ACC112 (cell line): ENCODE measurements at regions not wholly inside any gene's neighbourhood (a gene's known extent, or its start where the extent isn't known, plus 50 kb on each side); places are given as distances from the start of the nearest gene placed in this dataset.

Experiments used
- H2AFZ ChIP-seq: fragments of 200-600 bp; sonication (generic); one replicate; pipeline ENCODE4 v1.6.0; 2017; ENCODE audit warnings: antibody characterized with exemption, low read length; ENCODE audit not compliant: unreplicated experiment
- H3K27ac ChIP-seq: fragments of 200-600 bp; sonication (generic); 2 replicates; pipeline ENCODE4 v1.5.1; 2014; ENCODE audit warnings: low read depth, mild to moderate bottlenecking, antibody characterized with exemption, low read length, moderate library complexity
- H3K27me3 ChIP-seq: fragments of 200-600 bp; sonication (generic); 2 replicates; pipeline ENCODE4 v1.6.1; 2014; ENCODE audit warnings: mild to moderate bottlenecking, antibody characterized with exemption, low read length, moderate library complexity, mixed read lengths; ENCODE audit not compliant: insufficient read depth
- H3K36me3 ChIP-seq: fragments of 200-600 bp; sonication (generic); 2 replicates; pipeline ENCODE4 v1.6.1; 2016; ENCODE audit warnings: mild to moderate bottlenecking, antibody characterized with exemption, low read length, moderate library complexity, mixed read lengths; ENCODE audit not compliant: insufficient read depth
- H3K4me1 ChIP-seq: fragments of 200-600 bp; sonication (generic); one replicate; pipeline ENCODE4 v1.6.1; 2016; ENCODE audit warnings: low read length, mixed read lengths; ENCODE audit not compliant: insufficient read depth, unreplicated experiment, control insufficient read depth
- H3K4me3 ChIP-seq: fragments of 200-600 bp; sonication (generic); 2 replicates; pipeline ENCODE4 v1.5.1; 2014; ENCODE audit warnings: mild to moderate bottlenecking, low read depth, low read length
- H3K79me2 ChIP-seq: fragments of 200-600 bp; sonication (generic); one replicate; pipeline ENCODE4 v1.6.0; 2016; ENCODE audit warnings: low read length; ENCODE audit not compliant: control insufficient read depth, unreplicated experiment, insufficient read depth

DNA sequence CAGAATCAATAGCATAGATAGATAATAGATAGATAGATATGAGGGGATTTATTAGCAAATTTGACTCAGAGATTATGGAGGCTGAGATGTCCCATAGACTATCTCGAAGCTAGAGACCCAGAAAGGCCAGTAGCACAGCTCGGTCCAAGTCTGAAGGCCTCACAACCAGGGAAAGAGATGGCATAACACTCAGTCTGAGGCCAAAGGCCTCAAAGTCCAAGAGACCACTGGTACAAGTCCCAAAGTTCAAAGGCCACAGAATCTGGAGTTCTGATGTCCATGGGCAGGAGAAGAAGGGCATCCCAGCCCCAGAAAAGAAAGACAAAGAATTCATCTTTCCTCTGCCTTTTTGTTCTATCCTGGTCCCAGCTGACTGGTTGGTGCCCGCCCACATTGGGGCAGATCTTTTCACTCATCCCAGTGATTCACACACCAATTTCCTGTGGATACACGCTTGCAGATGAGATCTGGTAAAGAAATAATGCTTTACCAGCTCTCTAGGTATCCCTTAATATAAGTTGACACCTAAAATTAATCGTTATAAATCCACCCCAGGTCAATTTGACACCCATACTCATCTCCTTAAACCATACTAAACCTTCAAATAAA is 127.8 kb upstream of the FBN2 start:
- Histone ChIP-seq H3K4me3 (no peak overlapping the region), H3K4me1 (no peaks in the 10 kb centered on the region), H3K79me2 (no peaks in the 10 kb centered on the region), H3K36me3 (no peaks in the 10 kb centered on the region), H2AFZ (peak overlapping the region; percentile 19), H3K27me3 (no peaks in the 10 kb centered on the region), H3K27ac (no peak overlapping the region)

- no peaks in the 10 kb centered on the region for H3K36me3 ChIP-seq
- no peak overlapping the region for H3K27ac ChIP-seq
- H3K4me3 ChIP-seq = no peak overlapping the region
- no peak overlapping the region for H2AFZ ChIP-seq
- H3K27me3 ChIP-seq = no peaks in the 10 kb centered on the region
- H3K4me1 ChIP-seq = no peaks in the 10 kb centered on the region
- H3K79me2 ChIP-seq = no peaks in the 10 kb centered on the region
Measured at GRCh38 chr5:128667152-128667551, 129.1 kb upstream of the FBN2 start.

GRCh38 chr5:128667751-128668150 is 129.7 kb upstream of the FBN2 start:
- Histone ChIP-seq H3K36me3 (no peaks in the 10 kb centered on the region), H3K27ac (no peak overlapping the region), H3K4me3 (no peak overlapping the region), H2AFZ (no peak overlapping the region), H3K4me1 (no peaks in the 10 kb centered on the region), H3K27me3 (no peaks in the 10 kb centered on the region), H3K79me2 (no peaks in the 10 kb centered on the region)

GRCh38 chr5:128668921-128669320 is 130.9 kb upstream of the FBN2 start:
- H3K27me3 ChIP-seq = no peaks in the 10 kb centered on the region
- no peaks in the 10 kb centered on the region for H3K36me3 ChIP-seq
- no peaks in the 10 kb centered on the region for H3K79me2 ChIP-seq
- H3K4me3 ChIP-seq = no peak overlapping the region
- H3K4me1 ChIP-seq = no peaks in the 10 kb centered on the region
- no peak overlapping the region for H2AFZ ChIP-seq
- no peak overlapping the region for H3K27ac ChIP-seq

GRCh38 chr5:128669803-128670202 is 131.8 kb upstream of the FBN2 start:
- no peak overlapping the region for H2AFZ ChIP-seq
- H3K79me2 ChIP-seq = no peaks in the 10 kb centered on the region
- H3K4me1 ChIP-seq = no peaks in the 10 kb centered on the region
- H3K4me3 ChIP-seq = no peak overlapping the region
- H3K27ac ChIP-seq = no peak overlapping the region
- H3K27me3 ChIP-seq = no peaks in the 10 kb centered on the region
- H3K36me3 ChIP-seq = no peaks in the 10 kb centered on the region

GRCh38 chr5:128671943-128672342 is 133.9 kb upstream of the FBN2 start:
- Histone ChIP-seq H3K27me3 (no peaks in the 10 kb centered on the region), H3K27ac (no peak overlapping the region), H2AFZ (no peak overlapping the region), H3K36me3 (no peaks in the 10 kb centered on the region), H3K4me1 (no peaks in the 10 kb centered on the region), H3K4me3 (no peak overlapping the region), H3K79me2 (no peaks in the 10 kb centered on the region)

- Histone ChIP-seq H3K4me3 (no peak overlapping the region), H3K36me3 (no peaks in the 10 kb centered on the region), H3K79me2 (no peaks in the 10 kb centered on the region), H3K4me1 (no peaks in the 10 kb centered on the region), H2AFZ (no peak overlapping the region), H3K27ac (no peak overlapping the region), H3K27me3 (no peaks in the 10 kb centered on the region)
Measured at GRCh38 chr5:128673000-128673399, 135.0 kb upstream of the FBN2 start.

DNA sequence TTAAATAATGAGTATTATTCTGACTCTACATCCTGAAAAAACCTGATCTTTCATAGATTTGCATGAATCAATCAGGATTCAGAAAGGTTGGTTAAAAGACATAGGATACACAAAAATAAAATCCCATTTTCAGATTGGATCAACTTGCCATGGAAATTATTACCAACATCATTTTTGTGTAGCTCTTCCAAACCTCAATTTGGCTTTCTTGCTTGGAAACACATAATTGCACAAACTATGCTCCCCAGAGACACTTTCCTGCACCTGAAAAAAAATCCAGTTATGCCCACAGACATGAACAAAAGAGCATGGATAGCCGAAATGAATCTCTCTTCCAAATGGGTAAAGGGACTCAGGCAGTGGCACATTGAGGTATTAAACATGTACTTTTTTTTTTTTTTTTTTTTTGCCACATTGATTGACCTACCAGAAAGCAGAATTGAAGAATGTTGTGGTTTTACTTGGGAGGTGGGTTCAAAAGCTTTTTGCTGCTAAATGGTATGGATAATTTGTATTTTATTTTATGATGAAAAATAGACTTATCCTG is 135.4 kb upstream of the FBN2 start:
- H3K4me3 ChIP-seq = no peak overlapping the region
- H3K27me3 ChIP-seq = no peaks in the 10 kb centered on the region
- H3K79me2 ChIP-seq = no peaks in the 10 kb centered on the region
- H3K4me1 ChIP-seq = no peaks in the 10 kb centered on the region
- no peak overlapping the region for H2AFZ ChIP-seq
- no peaks in the 10 kb centered on the region for H3K36me3 ChIP-seq
- no peak overlapping the region for H3K27ac ChIP-seq

GRCh38 chr5:128673970-128674369 is 135.9 kb upstream of the FBN2 start:
- H3K79me2 ChIP-seq = no peaks in the 10 kb centered on the region
- H3K4me1 ChIP-seq = no peaks in the 10 kb centered on the region
- H3K27me3 ChIP-seq = no peaks in the 10 kb centered on the region
- H3K4me3 ChIP-seq = no peak overlapping the region
- H2AFZ ChIP-seq = no peak overlapping the region
- no peak overlapping the region for H3K27ac ChIP-seq
- no peaks in the 10 kb centered on the region for H3K36me3 ChIP-seq

DNA sequence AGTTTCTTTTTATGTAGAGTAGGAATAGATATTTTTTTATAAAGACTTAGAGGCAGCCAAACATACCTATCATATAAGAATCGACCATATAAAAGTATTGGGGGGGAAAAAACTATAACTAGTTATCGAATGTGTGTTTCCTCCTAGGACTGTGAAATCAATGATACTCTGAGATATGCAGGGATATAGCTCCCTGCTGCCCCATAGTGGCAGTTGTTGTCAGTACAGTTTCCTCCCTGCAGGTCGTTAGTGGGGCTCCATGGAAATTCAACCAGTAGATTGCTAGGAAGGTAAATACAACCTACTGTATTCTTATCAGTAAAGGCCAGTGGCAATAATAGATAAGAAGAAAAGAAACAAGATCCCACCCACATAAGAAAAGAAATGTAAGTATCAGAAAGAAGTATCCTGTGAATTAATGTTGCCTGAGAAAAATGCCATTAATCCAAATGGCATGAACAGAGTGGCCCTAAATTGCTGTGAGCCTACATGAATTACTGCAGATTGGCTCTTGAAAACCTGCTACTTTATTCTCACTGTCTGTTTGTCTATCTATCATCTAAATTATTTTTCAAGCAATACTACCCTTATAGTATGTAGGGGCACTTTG is 136.9 kb upstream of the FBN2 start:
- Histone ChIP-seq H3K4me1 (no peaks in the 10 kb centered on the region), H2AFZ (no peak overlapping the region), H3K27ac (no peak overlapping the region), H3K79me2 (no peaks in the 10 kb centered on the region), H3K27me3 (no peaks in the 10 kb centered on the region), H3K36me3 (no peaks in the 10 kb centered on the region), H3K4me3 (no peak overlapping the region)

- H3K4me3 ChIP-seq = no peak overlapping the region
- no peaks in the 10 kb centered on the region for H3K27me3 ChIP-seq
- no peak overlapping the region for H3K27ac ChIP-seq
- peaks cover 6% of the 10 kb centered on the region for H3K4me1 ChIP-seq
- H3K36me3 ChIP-seq = no peaks in the 10 kb centered on the region
- no peaks in the 10 kb centered on the region for H3K79me2 ChIP-seq
- no peak overlapping the region for H2AFZ ChIP-seq
Measured at GRCh38 chr5:128681096-128681495, 143.1 kb upstream of the FBN2 start.
